ENCODE measurements at regions not wholly inside any gene's neighbourhood (a gene's known extent, or its start where the extent isn't known, plus 50 kb on each side); places are given as distances from the start of the nearest gene placed in this dataset.

GRCh38 chr13:90281709-90282108 is 1065.8 kb upstream of the MIR17HG start:
- H3K4me1 ChIP-seq (ENCODE audit: control insufficient read depth, insufficient read depth, low read length), result no peaks in the 10 kb centered on the region
- H3K9me3 ChIP-seq (ENCODE audit: control insufficient read depth, insufficient read depth, low read length), result no peaks in the 10 kb centered on the region
- H3K4me3 ChIP-seq (ENCODE audit: low read length), result no peak overlapping the region
- H3K4me3 Mint-ChIP-seq, result no peak overlapping the region
- ATAC-seq (no peak), DNase-seq (no peak)
- intact Hi-C loops (cut with micrococcal nuclease), result no loop called here
- H3K36me3 ChIP-seq (ENCODE audit: control insufficient read depth, insufficient read depth, low read length), result no peaks in the 10 kb centered on the region
- H3K4me1 Mint-ChIP-seq, result no peaks in the 10 kb centered on the region
- no peak for TF ChIP-seq CTCF (IDR thresholded peaks at IDR 0.05)
- no peaks in the 10 kb centered on the region for H3K36me3 Mint-ChIP-seq
- no peak overlapping the region for H3K27ac Mint-ChIP-seq
- no peaks in the 10 kb centered on the region for H3K27me3 Mint-ChIP-seq (ENCODE audit: low read depth in 2 of 2)
- H3K9me3 Mint-ChIP-seq, result peaks cover 4 to 6% of the 10 kb centered on the region in 2 donors
- no peaks in the 10 kb centered on the region for H3K27me3 ChIP-seq (ENCODE audit: control insufficient read depth, insufficient read depth, low read length)
- H3K27ac ChIP-seq (ENCODE audit: low read length), result no peak overlapping the region

- peaks cover 11 to 21% of the 10 kb centered on the region in 2 donors for H3K9me3 Mint-ChIP-seq
- H3K36me3 ChIP-seq (ENCODE audit: control insufficient read depth, insufficient read depth, low read length), result no peaks in the 10 kb centered on the region
- H3K4me1 ChIP-seq (ENCODE audit: control insufficient read depth, insufficient read depth, low read length), result no peaks in the 10 kb centered on the region
- no peaks in the 10 kb centered on the region for H3K27me3 ChIP-seq (ENCODE audit: control insufficient read depth, insufficient read depth, low read length)
- H3K9me3 ChIP-seq (ENCODE audit: control insufficient read depth, insufficient read depth, low read length), result peaks cover 7% of the 10 kb centered on the region
- no peak for ATAC-seq
- peaks cover 10% of the 10 kb centered on the region for H3K36me3 Mint-ChIP-seq
- WGBS (ENCODE audit: insufficient coverage), result 92% methylated on average over 8 of the region's 8 CpGs
- H3K4me3 ChIP-seq (ENCODE audit: low read length), result no peak overlapping the region
- no peaks in the 10 kb centered on the region for H3K4me1 Mint-ChIP-seq
- no peak for TF ChIP-seq CTCF (IDR thresholded peaks at IDR 0.05)
- no peak overlapping the region for H3K27ac ChIP-seq (ENCODE audit: low read length)
- H3K27me3 Mint-ChIP-seq (ENCODE audit: low read depth in 2 of 2), result no peaks in the 10 kb centered on the region
- no peak overlapping the region for H3K27ac Mint-ChIP-seq
- intact Hi-C loops (cut with micrococcal nuclease), result no loop called here
- no peak overlapping the region for H3K4me3 Mint-ChIP-seq
- no peak for DNase-seq
Observed at GRCh38 chr13:90287521-90287920, 1060.0 kb upstream of the MIR17HG start.

- intact Hi-C loops (cut with micrococcal nuclease), result no loop called here
- Histone ChIP-seq H3K4me3 (ENCODE audit: low read length) (no peak overlapping the region), H3K27me3 (ENCODE audit: control insufficient read depth, insufficient read depth, low read length) (no peaks in the 10 kb centered on the region), H3K27ac (ENCODE audit: low read length) (no peak overlapping the region), H3K4me1 (ENCODE audit: control insufficient read depth, insufficient read depth, low read length) (no peaks in the 10 kb centered on the region), H3K36me3 (ENCODE audit: control insufficient read depth, insufficient read depth, low read length) (no peaks in the 10 kb centered on the region), H3K9me3 (ENCODE audit: control insufficient read depth, insufficient read depth, low read length) (peaks cover 9% of the 10 kb centered on the region)
- no peak for TF ChIP-seq CTCF (IDR thresholded peaks at IDR 0.05)
- ATAC-seq (no peak), DNase-seq (no peak)
- Mint-ChIP-seq H3K36me3 (peaks cover 10% of the 10 kb centered on the region), H3K4me1 (no peaks in the 10 kb centered on the region), H3K27me3 (ENCODE audit: low read depth in 2 of 2) (no peaks in the 10 kb centered on the region), H3K9me3 (peaks cover 9 to 21% of the 10 kb centered on the region in 2 donors), H3K4me3 (no peak overlapping the region), H3K27ac (no peak overlapping the region)
- 83% methylated on average over 6 of the region's 7 CpGs for WGBS (ENCODE audit: insufficient coverage)
Observed at GRCh38 chr13:90293793-90294361, 1053.6 kb upstream of the MIR17HG start.

GRCh38 chr13:90299238-90299637 is 1048.2 kb upstream of the MIR17HG start:
- DNase-seq (no peak), ATAC-seq (no peak)
- no peak overlapping the region for H3K27ac ChIP-seq (ENCODE audit: low read length)
- Mint-ChIP-seq H3K9me3 (peaks cover 4 to 12% of the 10 kb centered on the region in 2 donors), H3K27ac (no peak overlapping the region), H3K27me3 (ENCODE audit: low read depth in 2 of 2) (no peaks in the 10 kb centered on the region), H3K4me3 (no peak overlapping the region), H3K36me3 (no peaks in the 10 kb centered on the region), H3K4me1 (no peaks in the 10 kb centered on the region)
- TF ChIP-seq CTCF (IDR thresholded peaks at IDR 0.05), result no peak
- intact Hi-C loops (cut with micrococcal nuclease), result no loop called here
- 89% methylated on average over 5 of the region's 5 CpGs for WGBS (ENCODE audit: insufficient coverage)
- no peak overlapping the region for H3K4me3 ChIP-seq (ENCODE audit: low read length)
- no peaks in the 10 kb centered on the region for H3K27me3 ChIP-seq (ENCODE audit: control insufficient read depth, insufficient read depth, low read length)
- H3K4me1 ChIP-seq (ENCODE audit: control insufficient read depth, insufficient read depth, low read length), result no peaks in the 10 kb centered on the region
- no peaks in the 10 kb centered on the region for H3K9me3 ChIP-seq (ENCODE audit: control insufficient read depth, insufficient read depth, low read length)
- no peaks in the 10 kb centered on the region for H3K36me3 ChIP-seq (ENCODE audit: control insufficient read depth, insufficient read depth, low read length)
